Eye (tissue), 1 donor: ENCODE measurements at regions not wholly inside any gene's neighbourhood (a gene's known extent, or its start where the extent isn't known, plus 50 kb on each side); places are given as distances from the start of the nearest gene placed in this dataset.
"Not testable (repeated sequence)": the region's sequence is repeated elsewhere in the genome, so short reads cannot be mapped to it uniquely, and the experiment has no call there.

Source experiments
- DNase-seq: peaks from one replicate; pipeline ENCODE4 v3.0.0-alpha.2; 2015

GRCh38 chr1:117708323-117709248 lies 102.7 kb downstream of the TENT5C start:
- no peak for DNase-seq

- no peak for DNase-seq
These were observed 103.4 kb downstream of the TENT5C start for GRCh38 chr1:117709249-117709691.

- no peak for DNase-seq
These were observed 104.9 kb downstream of the TENT5C start for GRCh38 chr1:117710710-117711109.

GRCh38 chr1:117712621-117713020 lies 106.8 kb downstream of the TENT5C start:
- no peak for DNase-seq

GRCh38 chr1:117714546-117714945 lies 108.7 kb downstream of the TENT5C start:
- DNase-seq, result no peak

- DNase-seq, result not testable (repeated sequence)
These were observed 110.2 kb downstream of the TENT5C start for GRCh38 chr1:117716030-117716429.

GRCh38 chr1:117717980-117718379 lies 112.1 kb downstream of the TENT5C start:
- not testable (repeated sequence) for DNase-seq

- DNase-seq, result not testable (repeated sequence)
These were observed 112.7 kb downstream of the TENT5C start for GRCh38 chr1:117718596-117718995.

- no peak for DNase-seq
These were observed 113.2 kb downstream of the TENT5C start for GRCh38 chr1:117719004-117719403.

- DNase-seq, result no peak
These were observed 126.4 kb downstream of the TENT5C start for GRCh38 chr1:117732065-117732797.

- DNase-seq, result no peak
These were observed 127.1 kb downstream of the TENT5C start for GRCh38 chr1:117732956-117733355.

GRCh38 chr1:117734403-117734802 lies 128.6 kb downstream of the TENT5C start:
- DNase-seq, result no peak

GRCh38 chr1:117735045-117735992 lies 129.5 kb downstream of the TENT5C start:
- peak; percentile 55 for DNase-seq

GRCh38 chr1:117739504-117739903 lies 133.7 kb downstream of the TENT5C start:
- no peak for DNase-seq

- no peak for DNase-seq
These were observed 134.6 kb downstream of the TENT5C start for GRCh38 chr1:117740496-117740895.

GRCh38 chr1:117746565-117746964 lies 140.7 kb downstream of the TENT5C start:
- not testable (repeated sequence) for DNase-seq

- DNase-seq, result no peak
These were observed 141.8 kb downstream of the TENT5C start for GRCh38 chr1:117747605-117748004.

- no peak for DNase-seq
These were observed 145.5 kb downstream of the TENT5C start for GRCh38 chr1:117751321-117751720.

GRCh38 chr1:117752661-117753060 lies 146.8 kb downstream of the TENT5C start:
- DNase-seq, result no peak

GRCh38 chr1:117753232-117753631 lies 147.4 kb downstream of the TENT5C start:
- no peak for DNase-seq

GRCh38 chr1:117753652-117754051 lies 147.8 kb downstream of the TENT5C start:
- no peak for DNase-seq
